Spleen (tissue), 11 donors: ENCODE measurements at regions not wholly inside any gene's neighbourhood (a gene's known extent, or its start where the extent isn't known, plus 50 kb on each side); places are given as distances from the start of the nearest gene placed in this dataset.

ENCODE experiments used
- DNase-seq: peaks from one replicate; pipeline ENCODE4 v3.0.0-alpha.2; 2020
- H3K27ac ChIP-seq, 8 donors: fragments of 200-600 bp; sonication (generic) in 7 of 8; 1 replicate in 4 of 8; 2 replicates in 4 of 8; pipeline versions ENCODE4 v1.5.0 to v1.8.0; 2016 to 2021; ENCODE audit warnings: inconsistent platforms in 4 of 8, mild to moderate bottlenecking in 4 of 8, moderate library complexity in 1 of 8
- H3K27me3 ChIP-seq, 7 donors: fragments of 200-600 bp; sonication (generic) in 6 of 7; replicated peaks in 1 of 7; 1 replicate in 4 of 7; 2 replicates in 3 of 7; pipeline versions ENCODE4 v1.5.0 to v1.8.0; 2016 to 2021; ENCODE audit warnings: inconsistent platforms in 3 of 7, mild to moderate bottlenecking in 1 of 7
- H3K36me3 ChIP-seq, 6 donors: fragments of 200-600 bp; sonication (generic) in 5 of 6; 1 replicate in 4 of 6; 2 replicates in 2 of 6; pipeline versions ENCODE4 v1.5.0 to v1.8.0; 2016 to 2021; ENCODE audit warnings: inconsistent platforms in 2 of 6
- H3K4me1 ChIP-seq, 6 donors: fragments of 200-600 bp; sonication (generic) in 5 of 6; 1 replicate in 3 of 6; 2 replicates in 3 of 6; pipeline versions ENCODE4 v1.5.0 to v1.8.0; 2016 to 2021; ENCODE audit warnings: inconsistent platforms in 3 of 6
- H3K4me3 ChIP-seq, 8 donors: fragments of 200-600 bp; sonication (generic) in 7 of 8; 1 replicate in 4 of 8; 2 replicates in 4 of 8; pipeline versions ENCODE4 v1.5.0 to v1.8.0; 2016 to 2021; ENCODE audit warnings: inconsistent platforms in 4 of 8, mild to moderate bottlenecking in 4 of 8, moderate library complexity in 2 of 8
- H3K9me3 ChIP-seq, 8 donors: fragments of 200-600 bp; sonication (generic) in 7 of 8; 1 replicate in 4 of 8; 2 replicates in 4 of 8; pipeline versions ENCODE4 v1.5.0 to v1.8.0; 2016 to 2021; ENCODE audit warnings: inconsistent platforms in 4 of 8
- POLR2A ChIP-seq, 3 donors: fragments of 450-650 bp; IDR thresholded peaks; one replicate each; pipeline ENCODE4 v1.5.1; 2017; ENCODE audit warnings: antibody characterized with exemption in 3 of 3, mild to moderate bottlenecking in 1 of 3
- POLR2AphosphoS5 ChIP-seq, 3 donors: sonication (generic); formaldehyde crosslinking; IDR thresholded peaks; one replicate each; pipeline ENCODE4 v1.5.1; 2017; ENCODE audit warnings: antibody characterized with exemption in 3 of 3
- WGBS, 5 donors: extraction: QIAGEN DNeasy Blood & Tissue Kit in 3 of 5; methylation state at CpG; one replicate each; pipeline versions ENCODE4 v1.1.5 to v1.1.7; 2013 to 2018; 5-methylcytosine and 5-hydroxymethylcytosine counted together
- intact Hi-C: fragments of 100-400 bp; cut with DNase I; formaldehyde crosslinking; loops from one replicate; pipeline ENCODE4 v1.15.0; 2023; ENCODE audit warnings: low total_unique reads
- TF ChIP-seq, protein P1 (sequence below), 11 experiments: fragments of 200-600 bp in 7 of 11; fragments of 450-650 bp in 4 of 11; sonication (generic) in 4 of 11; IDR thresholded peaks in 8 of 11; conservative IDR thresholded peaks in 3 of 11; 1 replicate in 7 of 11; 2 replicates in 4 of 11; pipeline versions ENCODE4 v1.4.0 to v1.8.0; 2016 to 2021; ENCODE audit warnings: antibody characterized with exemption in 11 of 11, inconsistent platforms in 4 of 11, mild to moderate bottlenecking in 1 of 11
- donor health status: healthy with polysubstance abuse.
- donor health status: DM: no; HTN: no; CAD: no; lungs with moderate emphysema.
- donor health status: DM: no; HTN: no; CAD: no.
- donor health status: Bipolar disorder and iron deficiency.
- donor health status: healthy.
- donor health status: DM: no; HTN: no; CAD: no.
- donor health status: DM: yes; HTN: yes; CAD: no.

DNA sequence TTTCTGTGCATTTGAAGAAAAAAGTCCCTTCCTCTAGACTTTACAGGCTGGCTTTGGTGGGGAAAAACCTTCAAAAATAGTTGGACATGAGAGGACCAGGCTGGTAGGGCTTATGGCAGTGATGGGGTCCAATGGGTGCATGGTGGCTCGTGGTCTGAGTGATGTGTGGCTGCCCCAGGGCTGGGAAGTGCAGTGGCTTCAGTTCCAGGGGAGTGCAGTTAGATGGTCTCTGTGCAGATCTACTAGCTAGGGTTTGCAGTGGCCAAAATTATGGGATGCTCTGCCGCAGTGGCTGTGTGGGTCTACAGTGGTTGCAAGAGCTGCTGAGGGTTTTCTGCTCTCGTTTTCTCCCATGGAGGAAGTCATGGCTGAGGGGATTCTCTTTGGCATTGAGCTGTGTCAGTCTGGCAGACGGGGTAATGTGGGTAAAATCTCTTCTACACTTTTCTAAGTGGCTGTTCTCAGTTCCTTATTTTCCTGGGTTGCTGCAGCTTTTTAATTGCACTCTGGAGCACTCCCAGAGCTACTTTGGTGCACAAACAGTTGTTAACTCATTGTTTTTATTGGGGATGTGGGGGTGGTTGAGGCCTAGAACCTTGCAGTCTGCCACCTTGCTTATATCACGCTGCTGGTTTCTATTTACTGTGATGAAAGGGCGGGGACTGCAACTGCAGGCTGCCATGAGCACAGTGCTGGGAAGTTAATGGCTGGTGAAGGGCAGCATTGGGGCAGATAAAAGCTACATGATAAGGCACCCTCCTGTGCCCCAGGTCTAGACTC lies 1324.6 kb downstream of the NSUN3 start:
- H3K4me3 ChIP-seq: no peak overlapping the region
- no peaks in the 10 kb centered on the region for H3K27me3 ChIP-seq
- DNase-seq: no peak
- H3K27ac ChIP-seq: no peak overlapping the region
- TF ChIP-seq POLR2AphosphoS5 (IDR thresholded peaks at IDR 0.05) (no peak), POLR2A (IDR thresholded peaks at IDR 0.05) (no peak)
- TF ChIP-seq, protein P1, sequence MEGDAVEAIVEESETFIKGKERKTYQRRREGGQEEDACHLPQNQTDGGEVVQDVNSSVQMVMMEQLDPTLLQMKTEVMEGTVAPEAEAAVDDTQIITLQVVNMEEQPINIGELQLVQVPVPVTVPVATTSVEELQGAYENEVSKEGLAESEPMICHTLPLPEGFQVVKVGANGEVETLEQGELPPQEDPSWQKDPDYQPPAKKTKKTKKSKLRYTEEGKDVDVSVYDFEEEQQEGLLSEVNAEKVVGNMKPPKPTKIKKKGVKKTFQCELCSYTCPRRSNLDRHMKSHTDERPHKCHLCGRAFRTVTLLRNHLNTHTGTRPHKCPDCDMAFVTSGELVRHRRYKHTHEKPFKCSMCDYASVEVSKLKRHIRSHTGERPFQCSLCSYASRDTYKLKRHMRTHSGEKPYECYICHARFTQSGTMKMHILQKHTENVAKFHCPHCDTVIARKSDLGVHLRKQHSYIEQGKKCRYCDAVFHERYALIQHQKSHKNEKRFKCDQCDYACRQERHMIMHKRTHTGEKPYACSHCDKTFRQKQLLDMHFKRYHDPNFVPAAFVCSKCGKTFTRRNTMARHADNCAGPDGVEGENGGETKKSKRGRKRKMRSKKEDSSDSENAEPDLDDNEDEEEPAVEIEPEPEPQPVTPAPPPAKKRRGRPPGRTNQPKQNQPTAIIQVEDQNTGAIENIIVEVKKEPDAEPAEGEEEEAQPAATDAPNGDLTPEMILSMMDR (IDR thresholded peaks at IDR 0.05 in 8 of 11, conservative IDR thresholded peaks at IDR 0.05 in 3 of 11): no peak
- WGBS, 5 donors: 56 to 75% (median 68%) methylated on average over 5 to 6 of the region's 6 CpGs
- intact Hi-C loops: no loop called here
- no peaks in the 10 kb centered on the region for H3K36me3 ChIP-seq
- peaks cover 0 to 21% (median 0%) of the 10 kb centered on the region in 8 donors for H3K9me3 ChIP-seq
- no peaks in the 10 kb centered on the region for H3K4me1 ChIP-seq

GRCh38 chr3:95389725-95390313 lies 1327.0 kb downstream of the NSUN3 start:
- TF ChIP-seq POLR2AphosphoS5 (IDR thresholded peaks at IDR 0.05) (no peak), POLR2A (IDR thresholded peaks at IDR 0.05) (no peak)
- TF ChIP-seq, protein P1 (IDR thresholded peaks at IDR 0.05 in 8 of 11, conservative IDR thresholded peaks at IDR 0.05 in 3 of 11): no peak
- whole genome bisulfite sequencing, 5 donors: 70 to 81% (median 75%) methylated on average over 3 of the region's 3 CpGs
- no peak for DNase-seq
- Histone ChIP-seq H3K4me3 (no peak overlapping the region), H3K27me3 (no peaks in the 10 kb centered on the region), H3K4me1 (no peaks in the 10 kb centered on the region), H3K9me3 (peaks cover 0 to 21% (median 0%) of the 10 kb centered on the region in 8 donors), H3K36me3 (no peaks in the 10 kb centered on the region), H3K27ac (no peak overlapping the region)
- intact Hi-C loops: no loop called here

GRCh38 chr3:95394286-95394685 lies 1331.4 kb downstream of the NSUN3 start:
- TF ChIP-seq, protein P1 (IDR thresholded peaks at IDR 0.05 in 8 of 11, conservative IDR thresholded peaks at IDR 0.05 in 3 of 11): no peak
- TF ChIP-seq POLR2A (IDR thresholded peaks at IDR 0.05): no peak
- TF ChIP-seq POLR2AphosphoS5 (IDR thresholded peaks at IDR 0.05): no peak
- no peak for DNase-seq
- intact Hi-C loops: no loop called here
- no peaks in the 10 kb centered on the region for H3K27me3 ChIP-seq
- H3K4me1 ChIP-seq: no peaks in the 10 kb centered on the region
- H3K9me3 ChIP-seq: peaks cover 0 to 5% (median 0%) of the 10 kb centered on the region in 8 donors
- WGBS, 5 donors: 67 to 80% (median 71%) methylated on average over 2 of the region's 2 CpGs
- H3K27ac ChIP-seq: no peak overlapping the region
- no peaks in the 10 kb centered on the region for H3K36me3 ChIP-seq
- H3K4me3 ChIP-seq: no peak overlapping the region

DNA sequence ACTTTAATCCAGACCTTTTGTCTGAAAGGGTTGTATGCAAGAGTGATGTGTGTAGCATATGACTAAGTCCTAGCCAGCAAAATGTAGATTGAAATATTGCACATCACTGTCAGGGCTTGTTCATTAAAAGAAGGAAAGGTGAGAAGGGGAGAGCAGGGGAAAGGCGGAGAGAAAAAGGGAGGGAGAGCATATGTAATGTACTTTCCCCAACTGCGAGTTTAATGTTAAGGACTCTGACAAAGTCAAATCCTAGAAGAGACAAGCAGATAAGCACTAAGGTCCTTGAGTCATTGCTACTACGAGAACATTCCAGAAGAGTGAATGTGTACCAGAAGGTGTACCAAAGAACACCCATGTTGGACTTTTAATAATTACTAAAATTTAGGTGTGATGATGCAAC lies 1336.7 kb downstream of the NSUN3 start:
- intact Hi-C loops: no loop called here
- WGBS, 5 donors: 74 to 88% (median 81%) methylated on average over 3 of the region's 3 CpGs
- no peak for DNase-seq
- no peak overlapping the region for H3K27ac ChIP-seq
- H3K36me3 ChIP-seq: no peaks in the 10 kb centered on the region
- no peaks in the 10 kb centered on the region for H3K4me1 ChIP-seq
- peaks cover 0 to 3% (median 0%) of the 10 kb centered on the region in 8 donors for H3K9me3 ChIP-seq
- H3K4me3 ChIP-seq: no peak overlapping the region
- TF ChIP-seq, protein P1 (IDR thresholded peaks at IDR 0.05 in 8 of 11, conservative IDR thresholded peaks at IDR 0.05 in 3 of 11): no peak
- TF ChIP-seq POLR2AphosphoS5 (IDR thresholded peaks at IDR 0.05) (no peak), POLR2A (IDR thresholded peaks at IDR 0.05) (no peak)
- H3K27me3 ChIP-seq: no peaks in the 10 kb centered on the region
